H1 (cell line): ENCODE measurements at regions not wholly inside any gene's neighbourhood (a gene's known extent, or its start where the extent isn't known, plus 50 kb on each side); places are given as distances from the start of the nearest gene placed in this dataset.

ENCODE experiments used
- CTCF ChIA-PET: fragments of 300-600 bp; sonication (Branson Sonifier 250); formaldehyde crosslinking; loops from one replicate; lab custom pipeline; 2021; ENCODE audit not compliant: partially characterized antibody; lab: Charles Lee
- POLR2A ChIA-PET: fragments of 300-600 bp; sonication (Branson Sonifier 250); formaldehyde crosslinking; loops from one replicate; lab custom pipeline; 2021; ENCODE audit warnings: inconsistent platforms; ENCODE audit not compliant: partially characterized antibody; lab: Charles Lee
- DNase-seq, 2 experiments: peaks; one replicate each; pipeline versions ENCODE4 v3.0.0 to v3.0.0-alpha.2; 2010 to 2022; ENCODE audit warnings: low spot score in 2 of 2, low read depth in 1 of 2, mixed read lengths in 1 of 2
- FAIRE-seq: peaks from 2 replicates; lab custom pipeline; 2011; peaks lifted over from hg19 to GRCh38; lab: Jason Lieb, UNC
- H2AFZ ChIP-seq: 2 replicates; pipeline ENCODE4 v1.8.1; 2012; ENCODE audit warnings: low read length, inconsistent platforms
- H2AK5ac ChIP-seq: 2 replicates; pipeline ENCODE4 v1.6.1; 2013; ENCODE audit warnings: low read depth, low read length
- H2BK120ac ChIP-seq: replicated peaks from 2 replicates; pipeline ENCODE3; 2013; ENCODE audit warnings: low read depth, low read length, inconsistent platforms
- H2BK12ac ChIP-seq: 2 replicates; pipeline ENCODE4 v1.6.1; 2013; ENCODE audit warnings: low read depth, low read length
- H2BK15ac ChIP-seq: 2 replicates; pipeline ENCODE4 v1.6.1; 2013; ENCODE audit warnings: low read length
- H2BK20ac ChIP-seq: 2 replicates; pipeline ENCODE4 v1.6.1; 2013; ENCODE audit warnings: low read length
- H2BK5ac ChIP-seq: 2 replicates; pipeline ENCODE4 v1.6.1; 2013; ENCODE audit warnings: low read depth, low read length
- H3K14ac ChIP-seq: 2 replicates; pipeline ENCODE4 v1.6.1; 2013; ENCODE audit warnings: inconsistent platforms; ENCODE audit not compliant: insufficient read length
- H3K18ac ChIP-seq: 2 replicates; pipeline ENCODE4 v1.6.1; 2013; ENCODE audit warnings: low read length; ENCODE audit errors: extremely low read depth
- H3K23ac ChIP-seq: 2 replicates; pipeline ENCODE4 v1.6.1; 2013; ENCODE audit warnings: inconsistent platforms; ENCODE audit not compliant: insufficient read length
- H3K23me2 ChIP-seq: 2 replicates; pipeline ENCODE4 v1.6.1; 2013; ENCODE audit warnings: low read depth, low read length
- H3K27ac ChIP-seq: 2 replicates; pipeline ENCODE4 v1.6.1; 2011; ENCODE audit warnings: low read depth, low read length, inconsistent platforms
- H3K27me3 ChIP-seq, 4 experiments: replicated peaks in 1 of 4; 1 replicate in 1 of 4; 2 replicates in 3 of 4; pipeline versions ENCODE4 v1.6.1 to v1.8.1; 2011 to 2013; ENCODE audit warnings: low read length in 3 of 4, mild to moderate bottlenecking in 3 of 4, inconsistent platforms in 2 of 4, mixed read lengths in 2 of 4, moderate library complexity in 1 of 4; ENCODE audit not compliant: control insufficient read depth in 3 of 4, insufficient read depth in 3 of 4; ENCODE audit errors: extremely low read depth in 1 of 4
- H3K36me3 ChIP-seq, 4 experiments: 2 replicates each; pipeline versions ENCODE4 v1.6.1 to v1.8.1; 2011 to 2013; ENCODE audit warnings: mild to moderate bottlenecking in 4 of 4, low read length in 3 of 4, moderate library complexity in 2 of 4, control low read depth in 1 of 4, inconsistent platforms in 1 of 4; ENCODE audit not compliant: insufficient read depth in 4 of 4, control insufficient read depth in 2 of 4
- H3K4ac ChIP-seq: replicated peaks from 2 replicates; pipeline ENCODE3; 2013; ENCODE audit warnings: low read length, low read depth, mixed read lengths, inconsistent platforms; ENCODE audit not compliant: insufficient read length
- H3K4me1 ChIP-seq, 4 experiments: replicated peaks in 1 of 4; 1 replicate in 1 of 4; 2 replicates in 3 of 4; pipeline versions ENCODE4 v1.6.1 to v1.8.1; 2011 to 2013; ENCODE audit warnings: low read length in 3 of 4, inconsistent platforms in 2 of 4, mixed read lengths in 1 of 4; ENCODE audit not compliant: insufficient read depth in 4 of 4, control insufficient read depth in 3 of 4
- H3K4me2 ChIP-seq, 2 experiments: 2 replicates each; pipeline versions ENCODE4 v1.6.1 to v1.8.1; 2011 to 2013; ENCODE audit warnings: low read depth in 2 of 2, low read length in 2 of 2, control low read depth in 1 of 2, inconsistent platforms in 1 of 2, mild to moderate bottlenecking in 1 of 2; ENCODE audit not compliant: insufficient read depth in 1 of 2
- H3K4me3 ChIP-seq, 4 experiments: fragments of 200-600, 300-600 bp in 1 of 4; sonication (generic), shearing (Covaris generic), sonication (Bioruptor Twin) in 1 of 4; 2 replicates each; pipeline versions ENCODE4 v1.5.1 to v1.8.1; 2011 to 2016; ENCODE audit warnings: low read length in 4 of 4, low read depth in 3 of 4, control low read depth in 2 of 4, inconsistent platforms in 2 of 4, mild to moderate bottlenecking in 2 of 4, mixed read lengths in 1 of 4, moderate library complexity in 1 of 4; ENCODE audit not compliant: insufficient read depth in 2 of 4; ENCODE audit errors: extremely low read depth in 1 of 4
- H3K56ac ChIP-seq: replicated peaks from 2 replicates; pipeline ENCODE3; 2013; ENCODE audit warnings: low read depth, mild to moderate bottlenecking, mixed read lengths, low read length, inconsistent platforms; ENCODE audit not compliant: insufficient read length
- H3K79me1 ChIP-seq: 2 replicates; pipeline ENCODE4 v1.6.1; 2013; ENCODE audit warnings: low read depth, low read length, control low read depth
- H3K79me2 ChIP-seq, 2 experiments: 2 replicates each; pipeline versions ENCODE4 v1.6.1 to v1.8.1; 2012 to 2013; ENCODE audit warnings: low read length in 2 of 2, mild to moderate bottlenecking in 2 of 2, inconsistent platforms in 1 of 2; ENCODE audit not compliant: insufficient read depth in 2 of 2, control insufficient read depth in 1 of 2
- H3K9ac ChIP-seq, 4 experiments: replicated peaks in 1 of 4; 1 replicate in 1 of 4; 2 replicates in 3 of 4; pipeline versions ENCODE4 v1.6.1 to v1.8.1; 2011 to 2013; ENCODE audit warnings: low read depth in 3 of 4, low read length in 3 of 4, control low read depth in 2 of 4, mild to moderate bottlenecking in 2 of 4, moderate library complexity in 2 of 4, inconsistent platforms in 1 of 4; ENCODE audit errors: extremely low read depth in 1 of 4
- H3K9me3 ChIP-seq, 2 experiments: 2 replicates each; pipeline versions ENCODE4 v1.6.1 to v1.8.1; 2012 to 2013; ENCODE audit warnings: mild to moderate bottlenecking in 2 of 2, moderate library complexity in 2 of 2, control low read depth in 1 of 2, inconsistent platforms in 1 of 2, low read depth in 1 of 2, low read length in 1 of 2, mixed read lengths in 1 of 2; ENCODE audit not compliant: insufficient read depth in 2 of 2
- H4K20me1 ChIP-seq, 2 experiments: replicated peaks in 1 of 2; 2 replicates each; pipeline versions ENCODE3 to v1.8.1; 2011 to 2013; ENCODE audit warnings: inconsistent platforms in 2 of 2, low read length in 2 of 2, mild to moderate bottlenecking in 1 of 2; ENCODE audit not compliant: insufficient read depth in 2 of 2, control insufficient read depth in 1 of 2
- H4K5ac ChIP-seq: 2 replicates; pipeline ENCODE4 v1.6.1; 2013; ENCODE audit warnings: low read length, low read depth, mixed read lengths, inconsistent platforms; ENCODE audit not compliant: insufficient read length
- H4K8ac ChIP-seq: 2 replicates; pipeline ENCODE4 v1.8.0; 2013; ENCODE audit warnings: mild to moderate bottlenecking, moderate library complexity, low read length, inconsistent platforms; ENCODE audit not compliant: insufficient read depth; ENCODE audit errors: extremely low read depth
- H4K91ac ChIP-seq: replicated peaks from 2 replicates; pipeline ENCODE3; 2013; ENCODE audit warnings: low read length, mixed read lengths, inconsistent platforms; ENCODE audit not compliant: insufficient read length
- CTCF ChIP-seq, 3 experiments: IDR thresholded peaks; 1 replicate in 2 of 3; 2 replicates in 1 of 3; pipeline versions ENCODE4 v1.5.1 to v1.6.1; 2011; ENCODE audit warnings: low read length in 3 of 3, mild to moderate bottlenecking in 3 of 3, inconsistent platforms in 2 of 3, low read depth in 1 of 3, moderate library complexity in 1 of 3; ENCODE audit not compliant: insufficient read depth in 1 of 3; ENCODE audit errors: control extremely low read depth in 1 of 3
- EP300 ChIP-seq, 2 experiments: IDR thresholded peaks; 1 replicate in 1 of 2; 2 replicates in 1 of 2; pipeline ENCODE4 v1.6.1; 2011 to 2012; ENCODE audit warnings: low read depth in 2 of 2, low read length in 2 of 2, mild to moderate bottlenecking in 2 of 2, borderline replicate concordance in 1 of 2, inconsistent platforms in 1 of 2, moderate library complexity in 1 of 2
- RAD21 ChIP-seq, 2 experiments: IDR thresholded peaks in 1 of 2; conservative IDR thresholded peaks in 1 of 2; 2 replicates each; pipeline ENCODE4 v1.6.1; 2011; ENCODE audit warnings: low read depth in 2 of 2, low read length in 2 of 2, improper control_type of control experiment in 1 of 2, inconsistent platforms in 1 of 2, mild to moderate bottlenecking in 1 of 2, moderate library complexity in 1 of 2
- WGBS, 2 experiments: shearing (Covaris generic) in 1 of 2; methylation state at CpG; one replicate each; pipeline versions ENCODE4 v1.1.6 to v1.1.7; 2013 to 2015; ENCODE audit warnings: low lambda C conversion rate in 2 of 2, mixed read lengths in 2 of 2, inconsistent platforms in 1 of 2, low coverage in 1 of 2, missing lambda C conversion rate in 1 of 2; ENCODE audit not compliant: insufficient replicate concordance in 2 of 2, insufficient coverage in 1 of 2, insufficient read length in 1 of 2; ENCODE audit errors: extremely low coverage in 1 of 2, missing lambda C conversion rate in 1 of 2; 5-methylcytosine and 5-hydroxymethylcytosine counted together

- DNase-seq = no peak
- Histone ChIP-seq H3K9ac (no peak overlapping the region), H3K9me3 (no peaks in the 10 kb centered on the region), H3K4me3 (no peak overlapping the region), H4K20me1 (no peaks in the 10 kb centered on the region), H3K23ac (no peak overlapping the region), H2AK5ac (no peak overlapping the region), H3K4ac (no peak overlapping the region), H2BK15ac (no peak overlapping the region), H2AFZ (0 out of 2 replicates have a peak overlapping the region, but pooled peaks have one; percentile 35), H2BK5ac (no peak overlapping the region), H3K79me1 (no peaks in the 10 kb centered on the region), H3K56ac (no peak overlapping the region), H4K91ac (no peak overlapping the region), H3K27me3 (no peaks in the 10 kb centered on the region; a peak in 1 of 7 replicates), H4K8ac (no peak overlapping the region), H3K36me3 (no peaks in the 10 kb centered on the region), H3K4me2 (no peak overlapping the region), H3K14ac (no peak overlapping the region), H3K18ac (no peak overlapping the region), H4K5ac (no peak overlapping the region), H2BK20ac (no peak overlapping the region), H2BK120ac (no peak overlapping the region), H3K4me1 (no peaks in the 10 kb centered on the region), H2BK12ac (no peak overlapping the region), H3K27ac (no peak overlapping the region), H3K23me2 (no peaks in the 10 kb centered on the region), H3K79me2 (no peaks in the 10 kb centered on the region)
- ChIA-PET CTCF (interaction anchor here (0.6 to 1.5 kb wide), 3 partner anchors 20 to 944 kb away, joined by 3 to 6 read pairs (median 3); no protein-coding TSS in a partner anchor), POLR2A (no interaction called here)
- FAIRE-seq = no peak
- WGBS, 2 experiments = 93% methylated on average over 6 of the region's 6 CpGs; no CpG with 5 or more reads in 1 of the 2 experiments
- TF ChIP-seq EP300 (IDR thresholded peaks at IDR 0.05; ENCODE audit: borderline replicate concordance in 1 of 2, low read depth in 2 of 2, low read length in 2 of 2) = no peak
- TF ChIP-seq CTCF (IDR thresholded peaks at IDR 0.05; ENCODE audit: control extremely low read depth in 1 of 3, insufficient read depth in 1 of 3, low read depth in 1 of 3, low read length in 3 of 3) = peak in 1 of 3 experiments; percentile 5; a peak in 1 of 4 replicates
- peak; percentile 2 to 26; a peak in 1 of 4 replicates for TF ChIP-seq RAD21 (IDR thresholded peaks at IDR 0.05 in 1 of 2, conservative IDR thresholded peaks at IDR 0.05 in 1 of 2; ENCODE audit: low read depth in 2 of 2, low read length in 2 of 2)
Measured at GRCh38 chr10:44627591-44628354, 242.9 kb upstream of the CXCL12 start.
